ENCODE measurements at regions not wholly inside any gene's neighbourhood (a gene's known extent, or its start where the extent isn't known, plus 50 kb on each side); places are given as distances from the start of the nearest gene placed in this dataset.

GRCh38 chr1:68808351-68808750 is 311.5 kb upstream of the DEPDC1 start:
- TF ChIP-seq CREB5 (CRISPR knock-in tag; IDR thresholded peaks at IDR 0.05; ENCODE audit: low read depth) (no peak), GLIS3 (CRISPR knock-in tag; IDR thresholded peaks at IDR 0.05) (no peak), TOX (CRISPR knock-in tag; IDR thresholded peaks at IDR 0.05; ENCODE audit: borderline replicate concordance) (no peak), TSHZ2 (CRISPR knock-in tag; IDR thresholded peaks at IDR 0.05) (no peak), ZFP3 (CRISPR knock-in tag; IDR thresholded peaks at IDR 0.05) (no peak), PATZ1 (CRISPR knock-in tag; IDR thresholded peaks at IDR 0.05; ENCODE audit: borderline replicate concordance) (no peak), POU6F1 (CRISPR knock-in tag; IDR thresholded peaks at IDR 0.05; ENCODE audit: borderline replicate concordance, low read depth) (no peak), PPARA (CRISPR knock-in tag; IDR thresholded peaks at IDR 0.05; ENCODE audit: borderline replicate concordance) (no peak), ARNTL (CRISPR knock-in tag; IDR thresholded peaks at IDR 0.05; ENCODE audit: borderline replicate concordance, low read depth) (no peak), TCF4 (CRISPR knock-in tag; IDR thresholded peaks at IDR 0.05; ENCODE audit: borderline replicate concordance) (no peak), CSDC2 (CRISPR knock-in tag; IDR thresholded peaks at IDR 0.05) (no peak), OSR1 (CRISPR knock-in tag; IDR thresholded peaks at IDR 0.05) (no peak), ZC3H10 (CRISPR knock-in tag; IDR thresholded peaks at IDR 0.05) (no peak)
